Common myeloid progenitor, CD34-positive (primary cell): ENCODE measurements at regions not wholly inside any gene's neighbourhood (a gene's known extent, or its start where the extent isn't known, plus 50 kb on each side); places are given as distances from the start of the nearest gene placed in this dataset.

Experiments
- CTCF ChIA-PET: fragments of 350-600 bp; sonication (Branson Sonifier 250); formaldehyde crosslinking; loops from one replicate; lab custom pipeline; 2021; ENCODE audit warnings: antibody characterized with exemption; lab: Charles Lee
- POLR2A ChIA-PET: fragments of 350-600 bp; sonication (Branson Sonifier 250); formaldehyde crosslinking; loops from one replicate; lab custom pipeline; 2021; ENCODE audit warnings: antibody characterized with exemption; lab: Charles Lee
- DNase-seq, 3 donors: peaks; one replicate each; pipeline versions ENCODE4 v3.0.0 to v3.0.0-alpha.2; 2013
- H3K27ac ChIP-seq, 2 experiments: 1 replicate in 1 of 2; 2 replicates in 1 of 2; pipeline ENCODE4 v1.7.0; 2013; ENCODE audit warnings: inconsistent platforms in 2 of 2, low read length in 2 of 2, mild to moderate bottlenecking in 2 of 2, low read depth in 1 of 2, moderate library complexity in 1 of 2; ENCODE audit not compliant: severe bottlenecking in 2 of 2, insufficient read depth in 1 of 2, poor library complexity in 1 of 2
- H3K27me3 ChIP-seq, 5 experiments: replicated peaks in 2 of 5; 1 replicate in 3 of 5; 2 replicates in 2 of 5; pipeline versions ENCODE4 v1.6.1 to v1.7.0; 2013; ENCODE audit warnings: low read length in 4 of 5, mild to moderate bottlenecking in 2 of 5, moderate library complexity in 2 of 5, inconsistent platforms in 1 of 5; ENCODE audit not compliant: insufficient read depth in 5 of 5, control insufficient read depth in 4 of 5
- H3K36me3 ChIP-seq, 4 experiments: 1 replicate in 2 of 4; 2 replicates in 2 of 4; pipeline versions ENCODE4 v1.6.1 to v1.7.0; 2013; ENCODE audit warnings: low read length in 3 of 4, control low read depth in 1 of 4, mild to moderate bottlenecking in 1 of 4; ENCODE audit not compliant: control insufficient read depth in 4 of 4, insufficient read depth in 4 of 4
- H3K4me1 ChIP-seq, 4 experiments: 1 replicate in 3 of 4; 2 replicates in 1 of 4; pipeline versions ENCODE4 v1.6.1 to v1.7.1; 2013; ENCODE audit warnings: low read length in 3 of 4, mild to moderate bottlenecking in 3 of 4, control low read depth in 1 of 4, inconsistent platforms in 1 of 4, moderate library complexity in 1 of 4; ENCODE audit not compliant: control insufficient read depth in 4 of 4, insufficient read depth in 4 of 4; ENCODE audit errors: control extremely low read depth in 1 of 4
- H3K4me3 ChIP-seq, 7 experiments: 1 replicate in 4 of 7; 2 replicates in 3 of 7; pipeline versions ENCODE4 v1.5.1 to v1.7.0; 2013; ENCODE audit warnings: mild to moderate bottlenecking in 7 of 7, low read length in 6 of 7, moderate library complexity in 6 of 7, inconsistent platforms in 2 of 7, low read depth in 2 of 7, control low read depth in 1 of 7; ENCODE audit not compliant: insufficient read depth in 4 of 7, control insufficient read depth in 1 of 7; ENCODE audit errors: extremely low read depth in 1 of 7
- H3K9me3 ChIP-seq, 5 experiments: 1 replicate in 4 of 5; 2 replicates in 1 of 5; pipeline versions ENCODE4 v1.6.1 to v1.7.1; 2013; ENCODE audit warnings: low read length in 4 of 5, mild to moderate bottlenecking in 2 of 5, inconsistent platforms in 1 of 5, low read depth in 1 of 5, moderate library complexity in 1 of 5; ENCODE audit not compliant: control insufficient read depth in 4 of 5, insufficient read depth in 2 of 5; ENCODE audit errors: control extremely low read depth in 1 of 5
- WGBS: methylation state at CpG from one replicate; pipeline ENCODE4 v1.1.5; 2013; ENCODE audit not compliant: insufficient coverage; 5-methylcytosine and 5-hydroxymethylcytosine counted together

GRCh38 chr9:85112391-85112790, 442.9 kb downstream of the NTRK2 start:
- 61% methylated on average over 2 of the region's 2 CpGs for WGBS
- POLR2A ChIA-PET, result no interaction called here

GRCh38 chr9:85108746-85109145, 439.2 kb downstream of the NTRK2 start:
- ChIA-PET CTCF (interaction anchor here (1.7 kb wide), 1 partner anchor 317 kb away, joined by 4 read pairs; no protein-coding TSS in a partner anchor), POLR2A (no interaction called here)
- peaks cover 0 to 3% (median 0%) of the 10 kb centered on the region in 5 experiments for H3K9me3 ChIP-seq
- H3K4me3 ChIP-seq, result no peak overlapping the region
- no peak for DNase-seq
- H3K36me3 ChIP-seq, result no peaks in the 10 kb centered on the region
- no peak overlapping the region for H3K27ac ChIP-seq
- H3K4me1 ChIP-seq, result no peaks in the 10 kb centered on the region
- H3K27me3 ChIP-seq, result no peaks in the 10 kb centered on the region

More at GRCh38 chr9:85112391-85112790, 442.9 kb downstream of the NTRK2 start:
- H3K27me3 ChIP-seq, result peaks cover 0 to 2% (median 0%) of the 10 kb centered on the region in 5 experiments
- DNase-seq, result no peak
- no peak overlapping the region for H3K27ac ChIP-seq
- H3K4me1 ChIP-seq, result no peaks in the 10 kb centered on the region
- CTCF ChIA-PET, result no interaction called here
- H3K4me3 ChIP-seq, result no peak overlapping the region
- H3K9me3 ChIP-seq, result peaks cover 0 to 2% (median 0%) of the 10 kb centered on the region in 5 experiments
- no peaks in the 10 kb centered on the region for H3K36me3 ChIP-seq

GRCh38 chr9:85108229-85108628, 438.7 kb downstream of the NTRK2 start:
- Histone ChIP-seq H3K4me1 (no peaks in the 10 kb centered on the region), H3K27ac (no peak overlapping the region), H3K36me3 (no peaks in the 10 kb centered on the region), H3K27me3 (no peaks in the 10 kb centered on the region), H3K9me3 (peaks cover 0 to 3% (median 0%) of the 10 kb centered on the region in 5 experiments), H3K4me3 (no peak overlapping the region)
- ChIA-PET CTCF (no interaction called here), POLR2A (no interaction called here)
- peak in 1 of 3 donors; percentile 3 for DNase-seq
- WGBS, result 87% methylated on average over 3 of the region's 6 CpGs

- H3K27me3 ChIP-seq, result peaks cover 0 to 2% (median 0%) of the 10 kb centered on the region in 5 experiments
- 100% methylated on average over 2 of the region's 2 CpGs for WGBS
- no peaks in the 10 kb centered on the region for H3K36me3 ChIP-seq
- POLR2A ChIA-PET, result no interaction called here
- no peaks in the 10 kb centered on the region for H3K4me1 ChIP-seq
- no peak for DNase-seq
- H3K9me3 ChIP-seq, result peaks cover 0 to 6% (median 0%) of the 10 kb centered on the region in 5 experiments
- CTCF ChIA-PET, result no interaction called here
- H3K27ac ChIP-seq, result no peak overlapping the region
- no peak overlapping the region for H3K4me3 ChIP-seq
Observed at GRCh38 chr9:85089188-85089969, 419.9 kb downstream of the NTRK2 start.

- Histone ChIP-seq H3K4me3 (no peak overlapping the region), H3K27ac (no peak overlapping the region), H3K36me3 (no peaks in the 10 kb centered on the region), H3K27me3 (peaks cover 0 to 6% (median 0%) of the 10 kb centered on the region in 5 experiments), H3K4me1 (no peaks in the 10 kb centered on the region), H3K9me3 (no peaks in the 10 kb centered on the region)
- POLR2A ChIA-PET, result no interaction called here
- DNase-seq, result no peak
- 100% methylated on average over 1 of the region's 3 CpGs for WGBS
- CTCF ChIA-PET, result no interaction called here
Observed at GRCh38 chr9:85081963-85082362, 412.4 kb downstream of the NTRK2 start.

GRCh38 chr9:85079349-85079748, 409.8 kb downstream of the NTRK2 start:
- no peak for DNase-seq
- 50% methylated on average over 1 of the region's 1 CpG for WGBS
- Histone ChIP-seq H3K36me3 (no peaks in the 10 kb centered on the region), H3K4me1 (no peaks in the 10 kb centered on the region), H3K9me3 (no peaks in the 10 kb centered on the region), H3K27me3 (peaks cover 0 to 6% (median 0%) of the 10 kb centered on the region in 5 experiments), H3K27ac (no peak overlapping the region), H3K4me3 (no peak overlapping the region)
- ChIA-PET CTCF (no interaction called here), POLR2A (no interaction called here)

GRCh38 chr9:85077944-85078343, 408.4 kb downstream of the NTRK2 start:
- ChIA-PET POLR2A (no interaction called here), CTCF (no interaction called here)
- Histone ChIP-seq H3K4me3 (no peak overlapping the region), H3K9me3 (no peaks in the 10 kb centered on the region), H3K4me1 (no peaks in the 10 kb centered on the region), H3K27ac (no peak overlapping the region), H3K27me3 (peaks cover 0 to 6% (median 0%) of the 10 kb centered on the region in 5 experiments), H3K36me3 (no peaks in the 10 kb centered on the region)
- no peak for DNase-seq
- WGBS, result 94% methylated on average over 5 of the region's 5 CpGs
